H1 (cell line): ENCODE measurements at regions not wholly inside any gene's neighbourhood (a gene's known extent, or its start where the extent isn't known, plus 50 kb on each side); places are given as distances from the start of the nearest gene placed in this dataset.

Experiments
- CTCF ChIA-PET: fragments of 300-600 bp; sonication (Branson Sonifier 250); formaldehyde crosslinking; loops from one replicate; lab custom pipeline; 2021; ENCODE audit not compliant: partially characterized antibody; lab: Charles Lee
- POLR2A ChIA-PET: fragments of 300-600 bp; sonication (Branson Sonifier 250); formaldehyde crosslinking; loops from one replicate; lab custom pipeline; 2021; ENCODE audit warnings: inconsistent platforms; ENCODE audit not compliant: partially characterized antibody; lab: Charles Lee
- DNase-seq, 2 experiments: peaks; one replicate each; pipeline versions ENCODE4 v3.0.0 to v3.0.0-alpha.2; 2010 to 2022; ENCODE audit warnings: low spot score in 2 of 2, low read depth in 1 of 2, mixed read lengths in 1 of 2
- FAIRE-seq: peaks from 2 replicates; lab custom pipeline; 2011; peaks lifted over from hg19 to GRCh38; lab: Jason Lieb, UNC
- H2AFZ ChIP-seq: 2 replicates; pipeline ENCODE4 v1.8.1; 2012; ENCODE audit warnings: low read length, inconsistent platforms
- H2AK5ac ChIP-seq: 2 replicates; pipeline ENCODE4 v1.6.1; 2013; ENCODE audit warnings: low read depth, low read length
- H2BK120ac ChIP-seq: replicated peaks from 2 replicates; pipeline ENCODE3; 2013; ENCODE audit warnings: low read depth, low read length, inconsistent platforms
- H2BK12ac ChIP-seq: 2 replicates; pipeline ENCODE4 v1.6.1; 2013; ENCODE audit warnings: low read depth, low read length
- H2BK15ac ChIP-seq: 2 replicates; pipeline ENCODE4 v1.6.1; 2013; ENCODE audit warnings: low read length
- H2BK20ac ChIP-seq: 2 replicates; pipeline ENCODE4 v1.6.1; 2013; ENCODE audit warnings: low read length
- H2BK5ac ChIP-seq: 2 replicates; pipeline ENCODE4 v1.6.1; 2013; ENCODE audit warnings: low read depth, low read length
- H3K14ac ChIP-seq: 2 replicates; pipeline ENCODE4 v1.6.1; 2013; ENCODE audit warnings: inconsistent platforms; ENCODE audit not compliant: insufficient read length
- H3K18ac ChIP-seq: 2 replicates; pipeline ENCODE4 v1.6.1; 2013; ENCODE audit warnings: low read length; ENCODE audit errors: extremely low read depth
- H3K23ac ChIP-seq: 2 replicates; pipeline ENCODE4 v1.6.1; 2013; ENCODE audit warnings: inconsistent platforms; ENCODE audit not compliant: insufficient read length
- H3K23me2 ChIP-seq: 2 replicates; pipeline ENCODE4 v1.6.1; 2013; ENCODE audit warnings: low read depth, low read length
- H3K27ac ChIP-seq: 2 replicates; pipeline ENCODE4 v1.6.1; 2011; ENCODE audit warnings: low read depth, low read length, inconsistent platforms
- H3K27me3 ChIP-seq, 4 experiments: replicated peaks in 1 of 4; 1 replicate in 1 of 4; 2 replicates in 3 of 4; pipeline versions ENCODE4 v1.6.1 to v1.8.1; 2011 to 2013; ENCODE audit warnings: low read length in 3 of 4, mild to moderate bottlenecking in 3 of 4, inconsistent platforms in 2 of 4, mixed read lengths in 2 of 4, moderate library complexity in 1 of 4; ENCODE audit not compliant: control insufficient read depth in 3 of 4, insufficient read depth in 3 of 4; ENCODE audit errors: extremely low read depth in 1 of 4
- H3K36me3 ChIP-seq, 4 experiments: 2 replicates each; pipeline versions ENCODE4 v1.6.1 to v1.8.1; 2011 to 2013; ENCODE audit warnings: mild to moderate bottlenecking in 4 of 4, low read length in 3 of 4, moderate library complexity in 2 of 4, control low read depth in 1 of 4, inconsistent platforms in 1 of 4; ENCODE audit not compliant: insufficient read depth in 4 of 4, control insufficient read depth in 2 of 4
- H3K4ac ChIP-seq: replicated peaks from 2 replicates; pipeline ENCODE3; 2013; ENCODE audit warnings: low read length, low read depth, mixed read lengths, inconsistent platforms; ENCODE audit not compliant: insufficient read length
- H3K4me1 ChIP-seq, 4 experiments: replicated peaks in 1 of 4; 1 replicate in 1 of 4; 2 replicates in 3 of 4; pipeline versions ENCODE4 v1.6.1 to v1.8.1; 2011 to 2013; ENCODE audit warnings: low read length in 3 of 4, inconsistent platforms in 2 of 4, mixed read lengths in 1 of 4; ENCODE audit not compliant: insufficient read depth in 4 of 4, control insufficient read depth in 3 of 4
- H3K4me2 ChIP-seq, 2 experiments: 2 replicates each; pipeline versions ENCODE4 v1.6.1 to v1.8.1; 2011 to 2013; ENCODE audit warnings: low read depth in 2 of 2, low read length in 2 of 2, control low read depth in 1 of 2, inconsistent platforms in 1 of 2, mild to moderate bottlenecking in 1 of 2; ENCODE audit not compliant: insufficient read depth in 1 of 2
- H3K4me3 ChIP-seq, 4 experiments: fragments of 200-600, 300-600 bp in 1 of 4; sonication (generic), shearing (Covaris generic), sonication (Bioruptor Twin) in 1 of 4; 2 replicates each; pipeline versions ENCODE4 v1.5.1 to v1.8.1; 2011 to 2016; ENCODE audit warnings: low read length in 4 of 4, low read depth in 3 of 4, control low read depth in 2 of 4, inconsistent platforms in 2 of 4, mild to moderate bottlenecking in 2 of 4, mixed read lengths in 1 of 4, moderate library complexity in 1 of 4; ENCODE audit not compliant: insufficient read depth in 2 of 4; ENCODE audit errors: extremely low read depth in 1 of 4
- H3K56ac ChIP-seq: replicated peaks from 2 replicates; pipeline ENCODE3; 2013; ENCODE audit warnings: low read depth, mild to moderate bottlenecking, mixed read lengths, low read length, inconsistent platforms; ENCODE audit not compliant: insufficient read length
- H3K79me1 ChIP-seq: 2 replicates; pipeline ENCODE4 v1.6.1; 2013; ENCODE audit warnings: low read depth, low read length, control low read depth
- H3K79me2 ChIP-seq, 2 experiments: 2 replicates each; pipeline versions ENCODE4 v1.6.1 to v1.8.1; 2012 to 2013; ENCODE audit warnings: low read length in 2 of 2, mild to moderate bottlenecking in 2 of 2, inconsistent platforms in 1 of 2; ENCODE audit not compliant: insufficient read depth in 2 of 2, control insufficient read depth in 1 of 2
- H3K9ac ChIP-seq, 4 experiments: replicated peaks in 1 of 4; 1 replicate in 1 of 4; 2 replicates in 3 of 4; pipeline versions ENCODE4 v1.6.1 to v1.8.1; 2011 to 2013; ENCODE audit warnings: low read depth in 3 of 4, low read length in 3 of 4, control low read depth in 2 of 4, mild to moderate bottlenecking in 2 of 4, moderate library complexity in 2 of 4, inconsistent platforms in 1 of 4; ENCODE audit errors: extremely low read depth in 1 of 4
- H3K9me3 ChIP-seq, 2 experiments: 2 replicates each; pipeline versions ENCODE4 v1.6.1 to v1.8.1; 2012 to 2013; ENCODE audit warnings: mild to moderate bottlenecking in 2 of 2, moderate library complexity in 2 of 2, control low read depth in 1 of 2, inconsistent platforms in 1 of 2, low read depth in 1 of 2, low read length in 1 of 2, mixed read lengths in 1 of 2; ENCODE audit not compliant: insufficient read depth in 2 of 2
- H4K20me1 ChIP-seq, 2 experiments: replicated peaks in 1 of 2; 2 replicates each; pipeline versions ENCODE3 to v1.8.1; 2011 to 2013; ENCODE audit warnings: inconsistent platforms in 2 of 2, low read length in 2 of 2, mild to moderate bottlenecking in 1 of 2; ENCODE audit not compliant: insufficient read depth in 2 of 2, control insufficient read depth in 1 of 2
- H4K5ac ChIP-seq: 2 replicates; pipeline ENCODE4 v1.6.1; 2013; ENCODE audit warnings: low read length, low read depth, mixed read lengths, inconsistent platforms; ENCODE audit not compliant: insufficient read length
- H4K8ac ChIP-seq: 2 replicates; pipeline ENCODE4 v1.8.0; 2013; ENCODE audit warnings: mild to moderate bottlenecking, moderate library complexity, low read length, inconsistent platforms; ENCODE audit not compliant: insufficient read depth; ENCODE audit errors: extremely low read depth
- H4K91ac ChIP-seq: replicated peaks from 2 replicates; pipeline ENCODE3; 2013; ENCODE audit warnings: low read length, mixed read lengths, inconsistent platforms; ENCODE audit not compliant: insufficient read length
- NRF1 ChIP-seq: IDR thresholded peaks from 2 replicates; pipeline ENCODE4 v1.6.1; 2011; ENCODE audit warnings: mild to moderate bottlenecking, low read depth, low read length, improper control_type of control experiment
- SRF ChIP-seq: IDR thresholded peaks from 2 replicates; pipeline ENCODE4 v1.6.1; 2011; ENCODE audit warnings: mild to moderate bottlenecking, low read depth, low read length, moderate library complexity

- DNase-seq, result no peak
- TF ChIP-seq NRF1, result no peak
- no peak for TF ChIP-seq SRF
Observed at GRCh38 chr5:166330036-166330435, 1961.4 kb upstream of the WWC1 start.

More at GRCh38 chr5:166330036-166330435, 1961.4 kb upstream of the WWC1 start:
- Histone ChIP-seq H4K5ac (no peak overlapping the region), H3K4me2 (no peak overlapping the region), H2BK15ac (no peak overlapping the region), H3K4me1 (peaks cover 0 to under 1% (median 0%) of the 10 kb centered on the region in 4 experiments; a peak in 1 of 7 replicates), H2AFZ (no peak overlapping the region), H3K23ac (no peak overlapping the region), H3K9ac (no peak overlapping the region), H3K14ac (no peak overlapping the region), H2BK20ac (no peak overlapping the region), H2BK5ac (no peak overlapping the region), H3K79me1 (no peaks in the 10 kb centered on the region), H3K27me3 (peaks cover 0 to 11% (median 2%) of the 10 kb centered on the region in 4 experiments; a peak in 4 of 7 replicates), H3K23me2 (no peaks in the 10 kb centered on the region), H3K79me2 (no peaks in the 10 kb centered on the region), H3K9me3 (no peaks in the 10 kb centered on the region), H3K4me3 (no peak overlapping the region), H4K8ac (no peak overlapping the region), H3K56ac (no peak overlapping the region), H4K91ac (no peak overlapping the region), H3K27ac (no peak overlapping the region), H2BK120ac (no peak overlapping the region), H2BK12ac (no peak overlapping the region), H2AK5ac (no peak overlapping the region), H3K36me3 (no peaks in the 10 kb centered on the region), H3K18ac (no peak overlapping the region), H3K4ac (no peak overlapping the region), H4K20me1 (no peaks in the 10 kb centered on the region)
- ChIA-PET CTCF (no interaction called here), POLR2A (no interaction called here)
- FAIRE-seq, result no peak
